GM23338 (cell line): ENCODE measurements at regions not wholly inside any gene's neighbourhood (a gene's known extent, or its start where the extent isn't known, plus 50 kb on each side); places are given as distances from the start of the nearest gene placed in this dataset.
A peak's percentile ranks its signal among the peaks of the same experiment; 100 is the strongest.

Experiments used
- ATAC-seq: fragments of 200-7000 bp; cut with Tn5 transposase; 3 replicates; pipeline ENCODE4 v1.9.1; 2020
- DNase-seq: peaks from one replicate; pipeline ENCODE4 v3.0.0-alpha.2; 2015; ENCODE audit warnings: low spot score
- H2AFZ ChIP-seq: fragments of 200-600 bp; sonication (generic); 2 replicates; pipeline ENCODE4 v1.8.0; 2016; ENCODE audit warnings: antibody characterized with exemption, mild to moderate bottlenecking, moderate library complexity
- H3F3A ChIP-seq: fragments of 200-600 bp; sonication (generic); replicated peaks from 2 replicates; pipeline ENCODE4 v1.8.0; 2017; ENCODE audit warnings: antibody characterized with exemption, mixed run types, low read depth
- H3K27ac ChIP-seq: fragments of 200-600 bp; sonication (generic); 2 replicates; pipeline ENCODE4 v1.6.1; 2016; ENCODE audit warnings: low read depth
- H3K27me3 ChIP-seq: fragments of 200-600 bp; sonication (generic); 2 replicates; pipeline ENCODE4 v1.8.0; 2016; ENCODE audit warnings: mild to moderate bottlenecking, mixed run types, moderate library complexity; ENCODE audit not compliant: insufficient read depth
- H3K36me3 ChIP-seq: fragments of 200-600 bp; sonication (generic); 2 replicates; pipeline ENCODE4 v1.8.0; 2016; ENCODE audit warnings: mild to moderate bottlenecking; ENCODE audit not compliant: insufficient read depth
- H3K4me1 ChIP-seq: fragments of 200-600 bp; sonication (generic); 2 replicates; pipeline ENCODE4 v1.8.0; 2016; ENCODE audit warnings: mild to moderate bottlenecking, moderate library complexity; ENCODE audit not compliant: insufficient read depth
- H3K4me2 ChIP-seq: fragments of 200-600 bp; sonication (generic); 2 replicates; pipeline ENCODE4 v1.7.1; 2017; ENCODE audit warnings: mixed run types
- H3K4me3 ChIP-seq: fragments of 200-600 bp; sonication (generic); 2 replicates; pipeline ENCODE4 v1.6.1; 2016; ENCODE audit warnings: mixed run types
- H3K79me2 ChIP-seq: fragments of 200-600 bp; sonication (generic); replicated peaks from 2 replicates; pipeline ENCODE4 v1.8.0; 2017; ENCODE audit warnings: mild to moderate bottlenecking; ENCODE audit not compliant: insufficient read depth
- H3K9me2 ChIP-seq: fragments of 200-600 bp; sonication (generic); 2 replicates; pipeline ENCODE4 v1.8.0; 2017; ENCODE audit not compliant: insufficient read depth
- H4K20me1 ChIP-seq: fragments of 200-600 bp; sonication (generic); replicated peaks from 2 replicates; pipeline ENCODE4 v1.8.0; 2017; ENCODE audit warnings: mild to moderate bottlenecking; ENCODE audit not compliant: insufficient read depth
- H3K27ac Mint-ChIP-seq: 2 replicates; pipeline ENCODE4 v1.8.0; 2020; ENCODE audit warnings: inconsistent platforms, mild to moderate bottlenecking, moderate library complexity, mixed read lengths
- H3K27me3 Mint-ChIP-seq: 3 replicates; pipeline ENCODE4 v1.8.0; 2022; ENCODE audit warnings: low read depth, mild to moderate bottlenecking, moderate library complexity, mixed read lengths, inconsistent platforms; ENCODE audit not compliant: insufficient read depth, poor library complexity
- H3K36me3 Mint-ChIP-seq: 3 replicates; pipeline ENCODE4 v1.8.0; 2021; ENCODE audit warnings: low read depth, mild to moderate bottlenecking, inconsistent platforms, moderate library complexity, mixed read lengths
- H3K4me1 Mint-ChIP-seq: 3 replicates; pipeline ENCODE4 v1.8.0; 2020; ENCODE audit warnings: mild to moderate bottlenecking, inconsistent platforms, mixed read lengths
- H3K4me3 Mint-ChIP-seq: 3 replicates; pipeline ENCODE4 v1.8.0; 2021; ENCODE audit warnings: moderate library complexity, mild to moderate bottlenecking, inconsistent platforms, mixed read lengths
- H3K9me3 Mint-ChIP-seq: 3 replicates; pipeline ENCODE4 v1.8.0; 2020; ENCODE audit warnings: moderate library complexity, mild to moderate bottlenecking, inconsistent platforms, mixed read lengths
- CREB1 ChIP-seq: fragments of 250-450 bp; sonication (Bioruptor Pico); IDR thresholded peaks from 2 replicates; pipeline ENCODE4 v1.5.0; 2020; ENCODE audit warnings: low read depth, mild to moderate bottlenecking, moderate library complexity
- EZH2 ChIP-seq: fragments of 200-600 bp; sonication (generic); IDR thresholded peaks from one replicate; pipeline ENCODE4 v1.8.0; 2017; ENCODE audit warnings: antibody characterized with exemption, mild to moderate bottlenecking, low read depth; ENCODE audit not compliant: unreplicated experiment
- EZH2phosphoT487 ChIP-seq: fragments of 200-600 bp; sonication (generic); IDR thresholded peaks from one replicate; pipeline ENCODE4 v1.8.1; 2018; ENCODE audit warnings: antibody characterized with exemption; ENCODE audit not compliant: unreplicated experiment
- JUNB ChIP-seq: IDR thresholded peaks from one replicate; pipeline ENCODE4 v1.6.1; 2016; ENCODE audit warnings: antibody characterized with exemption; ENCODE audit not compliant: unreplicated experiment
- NANOG ChIP-seq: IDR thresholded peaks from 2 replicates; pipeline ENCODE4 v1.6.1; 2016; ENCODE audit warnings: antibody characterized with exemption, borderline replicate concordance
- TF ChIP-seq, protein P1 (sequence below): fragments of 250-450 bp; sonication (Bioruptor Pico); IDR thresholded peaks from 2 replicates; pipeline ENCODE4 v1.5.0; 2020; ENCODE audit warnings: mild to moderate bottlenecking, moderate library complexity
- TF ChIP-seq, protein P2 (sequence below): IDR thresholded peaks from one replicate; pipeline ENCODE4 v1.6.1; 2018; ENCODE audit warnings: antibody characterized with exemption; ENCODE audit not compliant: unreplicated experiment

DNA sequence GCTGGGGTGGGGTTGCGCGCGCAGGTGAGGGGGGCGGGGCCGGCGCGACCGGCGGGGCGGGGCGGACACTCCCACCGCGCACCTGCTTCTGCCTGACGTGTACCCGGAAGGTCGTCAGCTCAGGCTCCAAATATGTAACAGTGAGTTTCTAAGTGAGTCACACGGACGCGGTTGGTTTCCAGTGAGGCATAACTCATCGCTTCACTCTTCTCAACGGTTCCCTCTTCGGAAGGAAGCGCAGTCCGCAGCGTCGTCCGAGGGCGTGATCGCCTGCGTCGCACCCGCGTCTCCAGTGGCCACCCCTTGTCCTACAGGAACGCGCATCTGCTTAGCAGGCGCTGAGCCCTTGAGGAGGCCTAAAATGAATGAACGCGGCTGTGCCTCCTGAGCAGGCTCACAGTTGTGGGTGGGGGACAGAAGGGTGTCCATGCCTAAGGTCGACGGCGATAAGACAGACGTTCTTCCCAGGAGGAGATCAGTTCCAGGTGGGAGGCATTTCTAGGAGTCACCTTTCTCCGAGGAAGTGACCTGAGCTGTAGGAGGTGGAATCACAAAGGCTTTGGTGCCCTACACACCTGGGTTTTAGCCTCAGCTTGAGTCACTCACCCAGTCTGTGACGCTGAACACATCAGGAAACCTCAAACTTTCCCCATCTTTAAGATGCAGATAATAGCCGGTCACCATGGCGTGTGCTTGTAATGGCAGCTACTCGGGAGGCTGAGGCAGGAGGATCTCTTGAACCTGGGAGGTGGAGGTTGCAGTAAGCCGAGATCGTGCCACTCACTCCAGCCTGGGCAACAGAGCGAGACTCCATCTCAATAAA lies 50.9 kb upstream of the EZR start:
- TF ChIP-seq, protein P1, sequence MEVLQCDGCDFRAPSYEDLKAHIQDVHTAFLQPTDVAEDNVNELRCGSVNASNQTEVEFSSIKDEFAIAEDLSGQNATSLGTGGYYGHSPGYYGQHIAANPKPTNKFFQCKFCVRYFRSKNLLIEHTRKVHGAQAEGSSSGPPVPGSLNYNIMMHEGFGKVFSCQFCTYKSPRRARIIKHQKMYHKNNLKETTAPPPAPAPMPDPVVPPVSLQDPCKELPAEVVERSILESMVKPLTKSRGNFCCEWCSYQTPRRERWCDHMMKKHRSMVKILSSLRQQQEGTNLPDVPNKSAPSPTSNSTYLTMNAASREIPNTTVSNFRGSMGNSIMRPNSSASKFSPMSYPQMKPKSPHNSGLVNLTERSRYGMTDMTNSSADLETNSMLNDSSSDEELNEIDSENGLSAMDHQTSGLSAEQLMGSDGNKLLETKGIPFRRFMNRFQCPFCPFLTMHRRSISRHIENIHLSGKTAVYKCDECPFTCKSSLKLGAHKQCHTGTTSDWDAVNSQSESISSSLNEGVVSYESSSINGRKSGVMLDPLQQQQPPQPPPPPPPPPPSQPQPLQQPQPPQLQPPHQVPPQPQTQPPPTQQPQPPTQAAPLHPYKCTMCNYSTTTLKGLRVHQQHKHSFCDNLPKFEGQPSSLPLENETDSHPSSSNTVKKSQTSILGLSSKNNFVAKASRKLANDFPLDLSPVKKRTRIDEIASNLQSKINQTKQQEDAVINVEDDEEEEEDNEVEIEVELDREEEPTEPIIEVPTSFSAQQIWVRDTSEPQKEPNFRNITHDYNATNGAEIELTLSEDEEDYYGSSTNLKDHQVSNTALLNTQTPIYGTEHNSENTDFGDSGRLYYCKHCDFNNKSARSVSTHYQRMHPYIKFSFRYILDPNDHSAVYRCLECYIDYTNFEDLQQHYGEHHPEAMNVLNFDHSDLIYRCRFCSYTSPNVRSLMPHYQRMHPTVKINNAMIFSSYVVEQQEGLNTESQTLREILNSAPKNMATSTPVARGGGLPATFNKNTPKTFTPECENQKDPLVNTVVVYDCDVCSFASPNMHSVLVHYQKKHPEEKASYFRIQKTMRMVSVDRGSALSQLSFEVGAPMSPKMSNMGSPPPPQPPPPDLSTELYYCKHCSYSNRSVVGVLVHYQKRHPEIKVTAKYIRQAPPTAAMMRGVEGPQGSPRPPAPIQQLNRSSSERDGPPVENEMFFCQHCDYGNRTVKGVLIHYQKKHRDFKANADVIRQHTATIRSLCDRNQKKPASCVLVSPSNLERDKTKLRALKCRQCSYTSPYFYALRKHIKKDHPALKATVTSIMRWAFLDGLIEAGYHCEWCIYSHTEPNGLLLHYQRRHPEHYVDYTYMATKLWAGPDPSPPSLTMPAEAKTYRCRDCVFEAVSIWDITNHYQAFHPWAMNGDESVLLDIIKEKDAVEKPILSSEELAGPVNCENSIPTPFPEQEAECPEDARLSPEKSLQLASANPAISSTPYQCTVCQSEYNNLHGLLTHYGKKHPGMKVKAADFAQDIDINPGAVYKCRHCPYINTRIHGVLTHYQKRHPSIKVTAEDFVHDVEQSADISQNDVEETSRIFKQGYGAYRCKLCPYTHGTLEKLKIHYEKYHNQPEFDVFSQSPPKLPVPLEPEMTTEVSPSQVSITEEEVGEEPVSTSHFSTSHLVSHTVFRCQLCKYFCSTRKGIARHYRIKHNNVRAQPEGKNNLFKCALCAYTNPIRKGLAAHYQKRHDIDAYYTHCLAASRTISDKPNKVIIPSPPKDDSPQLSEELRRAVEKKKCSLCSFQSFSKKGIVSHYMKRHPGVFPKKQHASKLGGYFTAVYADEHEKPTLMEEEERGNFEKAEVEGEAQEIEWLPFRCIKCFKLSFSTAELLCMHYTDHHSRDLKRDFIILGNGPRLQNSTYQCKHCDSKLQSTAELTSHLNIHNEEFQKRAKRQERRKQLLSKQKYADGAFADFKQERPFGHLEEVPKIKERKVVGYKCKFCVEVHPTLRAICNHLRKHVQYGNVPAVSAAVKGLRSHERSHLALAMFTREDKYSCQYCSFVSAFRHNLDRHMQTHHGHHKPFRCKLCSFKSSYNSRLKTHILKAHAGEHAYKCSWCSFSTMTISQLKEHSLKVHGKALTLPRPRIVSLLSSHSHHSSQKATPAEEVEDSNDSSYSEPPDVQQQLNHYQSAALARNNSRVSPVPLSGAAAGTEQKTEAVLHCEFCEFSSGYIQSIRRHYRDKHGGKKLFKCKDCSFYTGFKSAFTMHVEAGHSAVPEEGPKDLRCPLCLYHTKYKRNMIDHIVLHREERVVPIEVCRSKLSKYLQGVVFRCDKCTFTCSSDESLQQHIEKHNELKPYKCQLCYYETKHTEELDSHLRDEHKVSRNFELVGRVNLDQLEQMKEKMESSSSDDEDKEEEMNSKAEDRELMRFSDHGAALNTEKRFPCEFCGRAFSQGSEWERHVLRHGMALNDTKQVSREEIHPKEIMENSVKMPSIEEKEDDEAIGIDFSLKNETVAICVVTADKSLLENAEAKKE = no peak
- TF ChIP-seq EZH2 (no peak), EZH2phosphoT487 (no peak), CREB1 (CRISPR knock-in tag) (0 out of 2 replicates have a peak, but pooled peaks have one; percentile 2), JUNB (no peak), NANOG (no peak)
- TF ChIP-seq, protein P2, sequence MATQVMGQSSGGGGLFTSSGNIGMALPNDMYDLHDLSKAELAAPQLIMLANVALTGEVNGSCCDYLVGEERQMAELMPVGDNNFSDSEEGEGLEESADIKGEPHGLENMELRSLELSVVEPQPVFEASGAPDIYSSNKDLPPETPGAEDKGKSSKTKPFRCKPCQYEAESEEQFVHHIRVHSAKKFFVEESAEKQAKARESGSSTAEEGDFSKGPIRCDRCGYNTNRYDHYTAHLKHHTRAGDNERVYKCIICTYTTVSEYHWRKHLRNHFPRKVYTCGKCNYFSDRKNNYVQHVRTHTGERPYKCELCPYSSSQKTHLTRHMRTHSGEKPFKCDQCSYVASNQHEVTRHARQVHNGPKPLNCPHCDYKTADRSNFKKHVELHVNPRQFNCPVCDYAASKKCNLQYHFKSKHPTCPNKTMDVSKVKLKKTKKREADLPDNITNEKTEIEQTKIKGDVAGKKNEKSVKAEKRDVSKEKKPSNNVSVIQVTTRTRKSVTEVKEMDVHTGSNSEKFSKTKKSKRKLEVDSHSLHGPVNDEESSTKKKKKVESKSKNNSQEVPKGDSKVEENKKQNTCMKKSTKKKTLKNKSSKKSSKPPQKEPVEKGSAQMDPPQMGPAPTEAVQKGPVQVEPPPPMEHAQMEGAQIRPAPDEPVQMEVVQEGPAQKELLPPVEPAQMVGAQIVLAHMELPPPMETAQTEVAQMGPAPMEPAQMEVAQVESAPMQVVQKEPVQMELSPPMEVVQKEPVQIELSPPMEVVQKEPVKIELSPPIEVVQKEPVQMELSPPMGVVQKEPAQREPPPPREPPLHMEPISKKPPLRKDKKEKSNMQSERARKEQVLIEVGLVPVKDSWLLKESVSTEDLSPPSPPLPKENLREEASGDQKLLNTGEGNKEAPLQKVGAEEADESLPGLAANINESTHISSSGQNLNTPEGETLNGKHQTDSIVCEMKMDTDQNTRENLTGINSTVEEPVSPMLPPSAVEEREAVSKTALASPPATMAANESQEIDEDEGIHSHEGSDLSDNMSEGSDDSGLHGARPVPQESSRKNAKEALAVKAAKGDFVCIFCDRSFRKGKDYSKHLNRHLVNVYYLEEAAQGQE = no peak
- peak overlapping the region; percentile 73 for H3K4me3 Mint-ChIP-seq
- H3K27ac Mint-ChIP-seq = peak overlapping the region; percentile 99

More for the DNA sequence above, 50.9 kb upstream of the EZR start:
- peak; percentile 97 for DNase-seq
- peaks cover 12% of the 10 kb centered on the region; the same call in 2 of the 3 replicates for H3K36me3 Mint-ChIP-seq
- peak; percentile 68 for ATAC-seq
- peaks cover 10% of the 10 kb centered on the region for H3K9me2 ChIP-seq
- H3K79me2 ChIP-seq = no peaks in the 10 kb centered on the region
- no peaks in the 10 kb centered on the region for H3K36me3 ChIP-seq
- H3F3A ChIP-seq = peaks cover 15% of the 10 kb centered on the region
- H3K27me3 Mint-ChIP-seq = peaks cover 13% of the 10 kb centered on the region
- H3K4me1 Mint-ChIP-seq = peaks cover 13% of the 10 kb centered on the region
- H3K4me1 ChIP-seq = peaks cover 5% of the 10 kb centered on the region; the same call in 1 of the 2 replicates
- 0 out of 2 replicates have a peak overlapping the region, but pooled peaks have one; percentile 15 for H2AFZ ChIP-seq
- H3K9me3 Mint-ChIP-seq = peaks cover 20% of the 10 kb centered on the region; the same call in 2 of the 3 replicates
- peak overlapping the region; percentile 99 for H3K27ac ChIP-seq
- no peaks in the 10 kb centered on the region for H3K27me3 ChIP-seq
- H4K20me1 ChIP-seq = no peaks in the 10 kb centered on the region
- peak overlapping the region; percentile 73 for H3K4me2 ChIP-seq
- H3K4me3 ChIP-seq = peak overlapping the region; percentile 59
